ENCODE measurements at regions not wholly inside any gene's neighbourhood (a gene's known extent, or its start where the extent isn't known, plus 50 kb on each side); places are given as distances from the start of the nearest gene placed in this dataset.

- H3K27ac Mint-ChIP-seq, result no peak overlapping the region
- POLR2A ChIA-PET (ENCODE audit: partially characterized antibody), result no interaction called here
These were observed 1534.6 kb upstream of the PRR20A start for GRCh38 chr13:55606045-55606665.

GRCh38 chr13:55613429-55614187 is 1527.1 kb upstream of the PRR20A start:
- ChIA-PET POLR2A (ENCODE audit: partially characterized antibody) (no interaction called here), CTCF (ENCODE audit: partially characterized antibody) (no interaction called here)
- Mint-ChIP-seq H3K4me1 (no peaks in the 10 kb centered on the region), H3K27ac (no peak overlapping the region), H3K36me3 (no peaks in the 10 kb centered on the region), H3K4me3 (no peak overlapping the region), H3K27me3 (no peaks in the 10 kb centered on the region), H3K9me3 (peaks cover 0 to 21% (median 4%) of the 10 kb centered on the region in 8 donors)
- Histone ChIP-seq H3K36me3 (ENCODE audit: insufficient read depth, low read length) (no peaks in the 10 kb centered on the region), H3K4me1 (ENCODE audit: insufficient read depth, low read length) (no peaks in the 10 kb centered on the region), H3K9me3 (ENCODE audit: control insufficient read depth in 1 of 2, low read length in 2 of 2) (no peaks in the 10 kb centered on the region), H3K27ac (ENCODE audit: low read depth, low read length) (no peak overlapping the region), H3K4me3 (ENCODE audit: low read length in 2 of 2) (no peak overlapping the region), H3K27me3 (ENCODE audit: insufficient read depth, low read length) (no peaks in the 10 kb centered on the region)
- no peak for DNase-seq
- intact Hi-C loops (cut with micrococcal nuclease), result no loop called here

More at GRCh38 chr13:55606045-55606665, 1534.6 kb upstream of the PRR20A start:
- no peak overlapping the region for H3K27ac ChIP-seq (ENCODE audit: low read depth, low read length)
- no peaks in the 10 kb centered on the region for H3K36me3 ChIP-seq (ENCODE audit: insufficient read depth, low read length)
- Mint-ChIP-seq H3K4me1 (no peaks in the 10 kb centered on the region), H3K27me3 (no peaks in the 10 kb centered on the region), H3K4me3 (no peak overlapping the region), H3K9me3 (peaks cover 0 to 9% (median under 1%) of the 10 kb centered on the region in 8 donors), H3K36me3 (no peaks in the 10 kb centered on the region)
- no peaks in the 10 kb centered on the region for H3K4me1 ChIP-seq (ENCODE audit: insufficient read depth, low read length)
- CTCF ChIA-PET (ENCODE audit: partially characterized antibody), result no interaction called here
- no peak for DNase-seq
- intact Hi-C loops (cut with micrococcal nuclease), result loop anchor here (10.0 kb wide), 1 partner anchor 61 kb away; no protein-coding TSS in a partner anchor
- no peaks in the 10 kb centered on the region for H3K9me3 ChIP-seq (ENCODE audit: control insufficient read depth in 1 of 2, low read length in 2 of 2)
- H3K27me3 ChIP-seq (ENCODE audit: insufficient read depth, low read length), result no peaks in the 10 kb centered on the region
- H3K4me3 ChIP-seq (ENCODE audit: low read length in 2 of 2), result no peak overlapping the region

GRCh38 chr13:55615081-55615480 is 1525.6 kb upstream of the PRR20A start:
- peaks cover 0 to 27% (median 4%) of the 10 kb centered on the region in 8 donors for H3K9me3 Mint-ChIP-seq
- CTCF ChIA-PET (ENCODE audit: partially characterized antibody), result no interaction called here
- Histone ChIP-seq H3K27ac (ENCODE audit: low read depth, low read length) (no peak overlapping the region), H3K27me3 (ENCODE audit: insufficient read depth, low read length) (no peaks in the 10 kb centered on the region), H3K9me3 (ENCODE audit: control insufficient read depth in 1 of 2, low read length in 2 of 2) (no peaks in the 10 kb centered on the region), H3K36me3 (ENCODE audit: insufficient read depth, low read length) (no peaks in the 10 kb centered on the region), H3K4me3 (ENCODE audit: low read length in 2 of 2) (no peak overlapping the region), H3K4me1 (ENCODE audit: insufficient read depth, low read length) (no peaks in the 10 kb centered on the region)
- POLR2A ChIA-PET (ENCODE audit: partially characterized antibody), result no interaction called here
- no peaks in the 10 kb centered on the region for H3K4me1 Mint-ChIP-seq
- intact Hi-C loops (cut with micrococcal nuclease), result no loop called here
- H3K36me3 Mint-ChIP-seq, result no peaks in the 10 kb centered on the region
- no peak for DNase-seq
- H3K4me3 Mint-ChIP-seq, result no peak overlapping the region
- no peak overlapping the region for H3K27ac Mint-ChIP-seq
- H3K27me3 Mint-ChIP-seq, result no peaks in the 10 kb centered on the region

GRCh38 chr13:55617241-55617640 is 1523.5 kb upstream of the PRR20A start:
- Histone ChIP-seq H3K4me3 (ENCODE audit: low read length in 2 of 2) (no peak overlapping the region), H3K27ac (ENCODE audit: low read depth, low read length) (no peak overlapping the region), H3K4me1 (ENCODE audit: insufficient read depth, low read length) (no peaks in the 10 kb centered on the region), H3K9me3 (ENCODE audit: control insufficient read depth in 1 of 2, low read length in 2 of 2) (no peaks in the 10 kb centered on the region), H3K27me3 (ENCODE audit: insufficient read depth, low read length) (no peaks in the 10 kb centered on the region), H3K36me3 (ENCODE audit: insufficient read depth, low read length) (no peaks in the 10 kb centered on the region)
- no peaks in the 10 kb centered on the region for H3K27me3 Mint-ChIP-seq
- no peak for DNase-seq
- intact Hi-C loops (cut with micrococcal nuclease), result no loop called here
- peaks cover 0 to 12% (median 4%) of the 10 kb centered on the region in 8 donors for H3K9me3 Mint-ChIP-seq
- H3K27ac Mint-ChIP-seq, result no peak overlapping the region
- no peaks in the 10 kb centered on the region for H3K36me3 Mint-ChIP-seq
- H3K4me3 Mint-ChIP-seq, result no peak overlapping the region
- ChIA-PET POLR2A (ENCODE audit: partially characterized antibody) (no interaction called here), CTCF (ENCODE audit: partially characterized antibody) (no interaction called here)
- H3K4me1 Mint-ChIP-seq, result no peaks in the 10 kb centered on the region

GRCh38 chr13:55627221-55627620 is 1513.5 kb upstream of the PRR20A start:
- DNase-seq, result no peak
- Mint-ChIP-seq H3K27me3 (no peaks in the 10 kb centered on the region), H3K4me3 (no peak overlapping the region), H3K4me1 (no peaks in the 10 kb centered on the region), H3K36me3 (no peaks in the 10 kb centered on the region), H3K9me3 (peaks cover 0 to 29% (median 18%) of the 10 kb centered on the region in 8 donors), H3K27ac (no peak overlapping the region)
- intact Hi-C loops (cut with micrococcal nuclease), result no loop called here
- no peaks in the 10 kb centered on the region for H3K36me3 ChIP-seq (ENCODE audit: insufficient read depth, low read length)
- ChIA-PET CTCF (ENCODE audit: partially characterized antibody) (no interaction called here), POLR2A (ENCODE audit: partially characterized antibody) (no interaction called here)
- H3K27me3 ChIP-seq (ENCODE audit: insufficient read depth, low read length), result no peaks in the 10 kb centered on the region
- H3K4me1 ChIP-seq (ENCODE audit: insufficient read depth, low read length), result no peaks in the 10 kb centered on the region
- H3K9me3 ChIP-seq (ENCODE audit: control insufficient read depth in 1 of 2, low read length in 2 of 2), result no peaks in the 10 kb centered on the region
- H3K27ac ChIP-seq (ENCODE audit: low read depth, low read length), result no peak overlapping the region
- H3K4me3 ChIP-seq (ENCODE audit: low read length in 2 of 2), result no peak overlapping the region

GRCh38 chr13:55632402-55632801 is 1508.3 kb upstream of the PRR20A start:
- no peaks in the 10 kb centered on the region for H3K4me1 ChIP-seq (ENCODE audit: insufficient read depth, low read length)
- ChIA-PET POLR2A (ENCODE audit: partially characterized antibody) (no interaction called here), CTCF (ENCODE audit: partially characterized antibody) (no interaction called here)
- no peaks in the 10 kb centered on the region for H3K36me3 Mint-ChIP-seq
- H3K27ac Mint-ChIP-seq, result no peak overlapping the region
- no peaks in the 10 kb centered on the region for H3K4me1 Mint-ChIP-seq
- peaks cover 0 to 6% of the 10 kb centered on the region in 2 donors for H3K9me3 ChIP-seq (ENCODE audit: control insufficient read depth in 1 of 2, low read length in 2 of 2)
- no peak overlapping the region for H3K4me3 ChIP-seq (ENCODE audit: low read length in 2 of 2)
- no peaks in the 10 kb centered on the region for H3K27me3 Mint-ChIP-seq
- no peaks in the 10 kb centered on the region for H3K27me3 ChIP-seq (ENCODE audit: insufficient read depth, low read length)
- no peak overlapping the region for H3K4me3 Mint-ChIP-seq
- H3K36me3 ChIP-seq (ENCODE audit: insufficient read depth, low read length), result no peaks in the 10 kb centered on the region
- intact Hi-C loops (cut with micrococcal nuclease), result no loop called here
- no peak overlapping the region for H3K27ac ChIP-seq (ENCODE audit: low read depth, low read length)
- DNase-seq, result no peak
- peaks cover 0 to 43% (median 35%) of the 10 kb centered on the region in 8 donors for H3K9me3 Mint-ChIP-seq

- Mint-ChIP-seq H3K27ac (no peak overlapping the region), H3K4me1 (no peaks in the 10 kb centered on the region), H3K4me3 (no peak overlapping the region), H3K9me3 (peaks cover 0 to 10% (median 2%) of the 10 kb centered on the region in 8 donors), H3K27me3 (no peaks in the 10 kb centered on the region), H3K36me3 (no peaks in the 10 kb centered on the region)
- intact Hi-C loops (cut with micrococcal nuclease), result no loop called here
- DNase-seq, result no peak
- no peaks in the 10 kb centered on the region for H3K36me3 ChIP-seq (ENCODE audit: insufficient read depth, low read length)
- ChIA-PET CTCF (ENCODE audit: partially characterized antibody) (no interaction called here), POLR2A (ENCODE audit: partially characterized antibody) (no interaction called here)
- H3K27me3 ChIP-seq (ENCODE audit: insufficient read depth, low read length), result no peaks in the 10 kb centered on the region
- no peaks in the 10 kb centered on the region for H3K4me1 ChIP-seq (ENCODE audit: insufficient read depth, low read length)
- H3K27ac ChIP-seq (ENCODE audit: low read depth, low read length), result no peak overlapping the region
- no peak overlapping the region for H3K4me3 ChIP-seq (ENCODE audit: low read length in 2 of 2)
- H3K9me3 ChIP-seq (ENCODE audit: control insufficient read depth in 1 of 2, low read length in 2 of 2), result no peaks in the 10 kb centered on the region
These were observed 1491.2 kb upstream of the PRR20A start for GRCh38 chr13:55649485-55649884.
